Central memory CD4-positive, alpha-beta T cell (primary cell): ENCODE measurements at regions not wholly inside any gene's neighbourhood (a gene's known extent, or its start where the extent isn't known, plus 50 kb on each side); places are given as distances from the start of the nearest gene placed in this dataset.

ENCODE experiments used
- DNase-seq: peaks from one replicate; pipeline ENCODE4 v3.0.0; 2022

- DNase-seq = no peak
Observed at GRCh38 chr6:167710363-167710920, 116.3 kb upstream of the AFDN start.

- DNase-seq = no peak
Observed at GRCh38 chr6:167711211-167711610, 115.5 kb upstream of the AFDN start.

GRCh38 chr6:167711768-167712730 is 114.7 kb upstream of the AFDN start:
- no peak for DNase-seq

- no peak for DNase-seq
Observed at GRCh38 chr6:167712731-167713475, 113.8 kb upstream of the AFDN start.

- no peak for DNase-seq
Observed at GRCh38 chr6:167714152-167714551, 112.6 kb upstream of the AFDN start.

GRCh38 chr6:167717455-167717854 is 109.3 kb upstream of the AFDN start:
- DNase-seq = no peak

GRCh38 chr6:167717867-167718266 is 108.8 kb upstream of the AFDN start:
- no peak for DNase-seq

- no peak for DNase-seq
Observed at GRCh38 chr6:167719920-167720319, 106.8 kb upstream of the AFDN start.

DNA sequence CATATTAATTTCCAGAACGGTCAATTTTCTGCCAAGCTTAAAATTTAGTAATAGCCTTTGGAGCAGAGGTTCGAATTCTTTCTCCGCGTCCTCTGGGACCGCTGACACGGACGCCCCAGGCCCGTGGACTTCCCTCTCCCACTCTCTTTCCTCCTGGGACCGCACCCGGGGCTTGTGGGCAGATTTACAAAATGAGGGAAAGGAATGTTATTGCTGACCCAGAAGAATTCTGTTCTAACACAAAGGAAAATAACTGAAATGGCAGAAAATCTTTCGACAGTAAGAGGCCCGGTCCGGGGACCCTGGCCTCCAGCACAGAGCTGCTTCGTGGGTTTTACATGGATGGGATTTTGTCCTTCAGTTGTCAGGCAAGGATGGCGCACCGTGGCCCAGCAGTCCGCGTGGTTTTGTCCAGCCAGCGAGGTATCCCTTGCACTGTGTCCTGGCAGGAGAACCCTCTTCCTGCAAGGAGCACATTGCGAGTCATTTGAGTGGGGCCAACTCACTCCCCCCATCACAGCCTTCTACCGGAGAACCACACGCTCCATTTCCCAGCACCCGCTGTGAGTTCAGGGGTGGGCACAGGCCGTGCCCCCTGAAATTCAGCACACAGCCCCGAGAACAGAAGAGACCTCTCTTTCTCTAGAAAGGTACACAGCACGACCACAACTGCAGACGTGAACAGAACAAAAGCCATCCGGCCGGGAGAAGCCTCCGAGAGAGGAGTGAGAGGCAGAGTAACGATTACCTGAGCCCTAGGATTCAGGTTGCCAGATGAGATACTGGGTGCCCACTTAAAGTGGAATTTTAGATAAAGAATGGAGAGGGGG is 106.0 kb upstream of the AFDN start:
- DNase-seq = no peak

DNA sequence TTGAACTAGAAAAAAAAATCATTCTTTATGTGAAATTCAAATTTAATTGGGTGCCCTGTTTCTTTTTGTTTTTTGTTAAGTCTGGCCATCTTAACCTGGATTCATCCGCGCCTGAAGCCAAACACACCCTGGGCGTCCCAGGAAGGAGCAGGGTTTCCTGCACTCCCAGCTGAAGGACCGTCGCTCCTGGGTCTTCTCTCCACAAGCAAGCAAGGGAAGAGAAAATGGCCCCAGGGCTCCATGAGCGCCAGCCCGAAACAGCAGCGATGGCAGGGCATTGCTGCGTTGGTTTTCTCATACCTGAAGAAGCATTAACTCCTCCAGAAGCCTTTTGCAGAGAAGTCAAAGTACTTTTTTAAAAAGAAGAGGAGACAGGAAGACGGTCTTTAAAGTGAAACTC is 105.4 kb upstream of the AFDN start:
- DNase-seq = no peak

GRCh38 chr6:167722634-167723309 is 103.9 kb upstream of the AFDN start:
- no peak for DNase-seq

DNA sequence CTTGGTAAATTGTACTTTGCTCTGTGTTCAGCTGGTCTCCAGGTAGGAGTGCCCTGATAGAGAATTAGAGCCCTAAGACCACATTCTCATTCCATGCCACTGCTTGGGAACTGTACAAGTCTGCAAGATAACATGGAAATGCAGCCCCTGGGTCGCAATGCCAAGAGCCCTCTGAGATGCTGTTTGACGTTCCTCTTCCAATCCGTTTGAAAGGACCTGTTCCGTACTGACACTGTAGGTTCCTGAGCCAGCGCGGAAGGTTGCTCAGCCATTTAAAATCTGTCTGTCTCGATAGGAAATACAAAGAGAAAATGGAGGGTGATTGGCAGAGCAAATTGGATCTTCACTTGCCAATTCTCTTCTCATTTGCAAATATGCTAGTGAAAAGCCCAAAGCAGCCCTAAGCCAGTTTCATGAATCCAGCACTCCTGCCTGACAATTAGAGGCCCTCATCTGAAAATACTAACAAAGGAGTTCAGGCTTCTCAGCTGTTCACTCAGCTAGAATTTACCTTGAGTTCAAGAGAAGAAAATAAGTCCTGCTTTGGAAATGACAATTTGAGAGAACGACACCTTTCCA is 100.6 kb upstream of the AFDN start:
- no peak for DNase-seq

DNA sequence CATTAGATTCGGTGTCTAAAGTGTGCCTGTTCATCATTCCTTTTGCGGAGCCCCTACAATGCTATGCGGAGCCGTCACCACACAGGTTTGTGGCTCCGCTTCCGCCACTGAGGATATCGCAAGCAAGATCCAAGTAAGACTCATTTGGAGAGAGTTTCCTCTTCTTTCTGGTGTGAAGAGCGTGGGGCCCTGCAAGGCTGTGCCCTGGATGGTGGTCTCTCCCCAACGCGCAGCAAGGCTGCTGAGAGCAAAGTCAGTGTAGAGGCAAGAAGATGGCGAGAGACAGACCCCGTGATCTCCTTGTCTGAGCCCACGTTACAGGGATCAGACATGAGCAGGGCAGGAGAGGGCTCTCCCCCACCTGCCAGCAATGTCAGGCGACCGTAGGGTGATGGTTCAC is 96.3 kb upstream of the AFDN start:
- DNase-seq = no peak

DNA sequence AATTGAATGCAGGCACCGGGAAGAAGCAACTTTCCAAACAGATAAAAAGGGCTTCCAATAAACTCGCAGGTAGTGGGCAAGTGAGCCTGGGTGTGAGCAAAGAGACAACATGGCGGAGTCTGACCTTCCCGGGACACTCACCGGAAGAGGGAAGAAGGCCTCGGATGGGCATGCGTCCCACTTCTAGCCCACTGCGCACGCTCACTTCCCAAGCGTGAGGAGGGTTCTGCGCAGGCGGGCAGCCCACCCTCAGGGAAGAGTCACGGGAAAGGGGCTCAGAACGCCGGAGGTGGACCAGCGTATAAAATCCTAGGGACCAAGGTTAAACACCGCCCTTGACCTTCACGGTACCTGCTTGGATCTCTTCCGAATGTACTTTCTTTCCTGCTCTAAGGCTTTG is 95.5 kb upstream of the AFDN start:
- no peak for DNase-seq

- no peak for DNase-seq
Observed at GRCh38 chr6:167731731-167732422, 94.8 kb upstream of the AFDN start.

GRCh38 chr6:167733740-167734661 is 92.7 kb upstream of the AFDN start:
- DNase-seq = no peak

DNA sequence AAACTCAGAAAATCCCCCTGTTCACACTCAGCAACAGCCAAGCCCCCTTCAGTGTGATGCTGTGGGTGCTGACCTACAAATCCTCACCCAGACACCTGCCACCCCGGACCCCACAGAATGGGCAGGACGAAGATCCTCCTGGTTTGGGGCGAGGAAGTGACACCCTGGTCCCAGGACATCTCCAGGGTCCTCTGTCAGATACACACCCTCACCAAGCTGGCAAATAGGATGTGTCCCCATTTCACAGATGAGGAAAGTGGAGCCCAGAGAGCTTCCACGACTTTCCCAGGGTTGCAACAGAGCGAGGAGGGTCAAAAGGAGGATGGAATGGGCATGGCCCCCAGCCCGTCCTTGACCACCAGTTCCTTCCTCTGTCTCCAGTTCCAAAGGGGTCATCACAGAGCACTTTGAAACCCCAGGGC is 92.0 kb upstream of the AFDN start:
- no peak for DNase-seq

DNA sequence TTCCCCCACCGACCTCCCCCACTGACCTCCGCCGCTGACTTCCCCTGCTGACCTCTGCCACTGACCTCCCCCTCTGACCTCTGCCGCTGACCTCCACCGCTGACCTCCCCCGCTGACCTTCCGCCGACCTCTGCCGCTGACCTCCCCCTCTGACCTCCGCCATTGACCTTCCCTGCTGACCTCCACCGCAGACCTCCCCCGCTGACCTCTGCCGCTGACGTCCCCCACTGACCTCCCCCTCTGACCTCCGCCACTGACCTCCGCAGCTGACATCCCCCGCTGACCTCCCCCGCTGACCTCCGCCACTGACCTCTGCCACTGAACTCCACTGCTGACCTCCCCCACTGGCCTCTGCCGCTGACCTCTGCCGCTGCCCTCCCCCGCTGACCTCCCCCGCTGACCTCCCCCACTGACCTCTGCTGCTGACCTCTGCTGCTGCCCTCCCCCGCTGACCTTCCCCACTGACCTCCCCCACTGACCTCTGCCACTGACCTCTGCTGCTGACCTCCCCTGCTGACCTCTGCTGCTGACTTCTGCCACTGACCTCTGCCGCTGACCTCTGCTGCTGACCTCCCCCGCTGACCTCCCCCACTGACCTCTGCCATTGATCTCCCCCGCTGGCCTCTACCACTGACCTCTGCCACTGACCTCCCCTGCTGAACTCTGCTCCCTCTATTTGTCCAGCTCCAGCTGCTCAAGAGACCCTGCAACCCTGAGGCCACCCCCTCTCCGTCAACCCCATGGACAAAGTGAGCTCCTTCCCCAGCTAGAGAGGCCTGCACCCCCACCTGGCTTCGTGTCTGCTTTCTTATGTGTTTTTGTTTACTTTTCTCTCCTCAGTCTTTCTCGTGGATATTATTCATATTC is 91.4 kb upstream of the AFDN start:
- DNase-seq = no peak

DNA sequence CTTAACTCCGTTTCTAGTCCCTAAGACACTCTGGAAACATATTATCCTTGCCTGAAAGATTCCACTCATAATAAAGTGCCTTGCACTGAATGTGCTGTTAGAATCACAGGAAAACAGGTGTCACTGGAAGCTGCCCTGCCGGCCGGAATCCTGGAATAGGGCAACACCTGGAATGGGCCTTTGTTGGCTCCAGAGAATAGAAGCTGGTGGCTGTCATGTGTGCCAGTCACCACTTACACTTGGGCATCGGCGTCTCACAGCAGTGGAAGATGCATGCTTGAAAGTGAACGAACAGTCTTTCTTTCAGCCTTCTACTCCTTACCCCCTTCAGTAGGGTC is 90.8 kb upstream of the AFDN start:
- no peak for DNase-seq
